ENCODE measurements at regions not wholly inside any gene's neighbourhood (a gene's known extent, or its start where the extent isn't known, plus 50 kb on each side); places are given as distances from the start of the nearest gene placed in this dataset.

GRCh38 chr9:12604164-12604821 lies 88.9 kb upstream of the TYRP1 start:
- TF ChIP-seq, protein P1, sequence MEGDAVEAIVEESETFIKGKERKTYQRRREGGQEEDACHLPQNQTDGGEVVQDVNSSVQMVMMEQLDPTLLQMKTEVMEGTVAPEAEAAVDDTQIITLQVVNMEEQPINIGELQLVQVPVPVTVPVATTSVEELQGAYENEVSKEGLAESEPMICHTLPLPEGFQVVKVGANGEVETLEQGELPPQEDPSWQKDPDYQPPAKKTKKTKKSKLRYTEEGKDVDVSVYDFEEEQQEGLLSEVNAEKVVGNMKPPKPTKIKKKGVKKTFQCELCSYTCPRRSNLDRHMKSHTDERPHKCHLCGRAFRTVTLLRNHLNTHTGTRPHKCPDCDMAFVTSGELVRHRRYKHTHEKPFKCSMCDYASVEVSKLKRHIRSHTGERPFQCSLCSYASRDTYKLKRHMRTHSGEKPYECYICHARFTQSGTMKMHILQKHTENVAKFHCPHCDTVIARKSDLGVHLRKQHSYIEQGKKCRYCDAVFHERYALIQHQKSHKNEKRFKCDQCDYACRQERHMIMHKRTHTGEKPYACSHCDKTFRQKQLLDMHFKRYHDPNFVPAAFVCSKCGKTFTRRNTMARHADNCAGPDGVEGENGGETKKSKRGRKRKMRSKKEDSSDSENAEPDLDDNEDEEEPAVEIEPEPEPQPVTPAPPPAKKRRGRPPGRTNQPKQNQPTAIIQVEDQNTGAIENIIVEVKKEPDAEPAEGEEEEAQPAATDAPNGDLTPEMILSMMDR (IDR thresholded peaks at IDR 0.05) = no peak
- TF ChIP-seq CHD2 (IDR thresholded peaks at IDR 0.05; ENCODE audit: low read length, partially characterized antibody) (no peak), RAD21 (conservative IDR thresholded peaks at IDR 0.05 in 1 of 2, IDR thresholded peaks at IDR 0.05 in 1 of 2) (no peak), PHF8 (IDR thresholded peaks at IDR 0.05; ENCODE audit: borderline replicate concordance, low read depth) (no peak), ZNF302 (CRISPR knock-in tag; IDR thresholded peaks at IDR 0.05) (no peak), MYC (IDR thresholded peaks at IDR 0.05; ENCODE audit: borderline replicate concordance, low read length) (no peak), FOSL2 (IDR thresholded peaks at IDR 0.05) (0 out of 2 replicates have a peak, but pooled peaks have one; percentile 8), FOSL2 (CRISPR knock-in tag; IDR thresholded peaks at IDR 0.05) (peak; percentile 75; the same call in 1 of the 2 replicates), EHF (CRISPR knock-in tag; IDR thresholded peaks at IDR 0.05) (no peak), EP300 (IDR thresholded peaks at IDR 0.05) (no peak), TP53 (CRISPR knock-in tag; IDR thresholded peaks at IDR 0.05) (no peak), CBX8 (IDR thresholded peaks at IDR 0.05) (no peak), MAX (IDR thresholded peaks at IDR 0.05) (no peak)
- TF ChIP-seq, protein P2, sequence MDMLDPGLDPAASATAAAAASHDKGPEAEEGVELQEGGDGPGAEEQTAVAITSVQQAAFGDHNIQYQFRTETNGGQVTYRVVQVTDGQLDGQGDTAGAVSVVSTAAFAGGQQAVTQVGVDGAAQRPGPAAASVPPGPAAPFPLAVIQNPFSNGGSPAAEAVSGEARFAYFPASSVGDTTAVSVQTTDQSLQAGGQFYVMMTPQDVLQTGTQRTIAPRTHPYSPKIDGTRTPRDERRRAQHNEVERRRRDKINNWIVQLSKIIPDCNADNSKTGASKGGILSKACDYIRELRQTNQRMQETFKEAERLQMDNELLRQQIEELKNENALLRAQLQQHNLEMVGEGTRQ (IDR thresholded peaks at IDR 0.05) = no peak

All from A549 (cell line).